ENCODE measurements at regions not wholly inside any gene's neighbourhood (a gene's known extent, or its start where the extent isn't known, plus 50 kb on each side); places are given as distances from the start of the nearest gene placed in this dataset.

DNA sequence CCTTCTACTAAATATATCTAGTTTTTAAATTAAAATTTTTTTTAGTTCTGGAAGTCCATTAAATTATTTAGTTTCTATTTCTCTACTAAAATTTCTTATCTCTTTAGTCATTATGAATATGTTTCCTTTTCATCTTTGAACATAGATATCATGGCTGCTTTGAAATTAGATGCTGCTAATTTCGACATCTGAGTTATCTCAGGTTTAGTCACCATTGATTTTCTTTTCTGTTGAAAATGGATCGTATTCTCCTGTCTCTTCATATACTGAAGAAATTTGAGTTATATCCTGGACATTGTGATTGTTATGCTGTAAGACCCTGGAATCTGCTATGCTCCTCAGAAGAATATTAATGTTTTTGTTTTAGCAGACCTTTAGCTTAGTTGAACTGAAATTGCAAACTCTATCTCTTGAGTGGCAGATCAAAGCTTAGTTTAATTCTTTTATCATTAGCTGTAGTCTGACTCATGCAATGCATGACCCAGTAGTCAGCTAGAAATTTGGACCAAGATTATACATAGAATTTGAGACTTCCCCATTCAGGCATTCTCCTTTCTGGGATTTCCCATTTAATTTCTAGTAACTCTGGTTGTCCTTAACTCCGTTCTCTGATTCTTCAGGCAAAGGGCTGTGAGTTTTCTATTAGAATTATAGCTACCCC lies 439.8 kb upstream of the IL12A start:
- FAIRE-seq (no peak), DNase-seq (ENCODE audit: extremely low spot score, insufficient read length, low read depth) (no peak)

DNA sequence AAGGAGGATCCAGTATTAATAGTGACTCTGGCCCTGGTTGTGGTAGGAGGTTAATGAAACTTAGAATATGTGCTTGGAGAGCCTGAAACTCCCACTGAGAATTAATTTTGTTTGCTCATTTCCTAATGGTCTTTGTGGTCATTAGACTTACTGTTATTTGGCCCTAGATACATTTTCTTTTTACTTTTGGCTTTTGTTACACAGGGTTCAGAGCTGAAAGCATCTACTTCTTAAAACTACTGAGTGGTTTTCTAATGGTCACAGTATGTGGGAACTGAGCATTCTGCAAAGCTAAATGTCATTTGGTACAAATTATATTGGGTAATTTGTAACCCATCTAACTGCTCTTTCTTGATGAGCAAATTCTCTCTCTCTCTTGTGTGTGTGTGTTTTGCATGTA lies 433.4 kb upstream of the IL12A start:
- FAIRE-seq, result no peak
- no peak for DNase-seq (ENCODE audit: extremely low spot score, insufficient read length, low read depth)

DNA sequence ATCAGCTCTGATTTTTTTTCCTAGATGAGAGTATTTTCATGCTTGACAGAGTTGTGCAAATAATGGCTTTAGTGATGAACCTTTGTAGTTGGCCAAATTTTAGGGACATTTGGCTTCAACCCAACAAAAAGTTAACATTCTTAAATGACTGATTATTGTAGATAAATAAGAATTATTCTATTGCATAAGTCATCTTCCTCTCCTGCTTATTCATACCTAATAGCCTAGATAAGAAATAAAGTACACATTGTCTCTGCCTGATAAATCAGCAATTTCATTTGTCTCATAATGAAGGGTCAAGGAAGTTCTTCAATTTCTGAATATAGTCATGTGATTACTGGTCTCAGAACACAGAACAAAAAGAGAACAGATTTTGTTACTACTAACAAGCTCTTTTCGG lies 428.9 kb upstream of the IL12A start:
- FAIRE-seq, result no peak
- no peak for DNase-seq (ENCODE audit: extremely low spot score, insufficient read length, low read depth)

DNA sequence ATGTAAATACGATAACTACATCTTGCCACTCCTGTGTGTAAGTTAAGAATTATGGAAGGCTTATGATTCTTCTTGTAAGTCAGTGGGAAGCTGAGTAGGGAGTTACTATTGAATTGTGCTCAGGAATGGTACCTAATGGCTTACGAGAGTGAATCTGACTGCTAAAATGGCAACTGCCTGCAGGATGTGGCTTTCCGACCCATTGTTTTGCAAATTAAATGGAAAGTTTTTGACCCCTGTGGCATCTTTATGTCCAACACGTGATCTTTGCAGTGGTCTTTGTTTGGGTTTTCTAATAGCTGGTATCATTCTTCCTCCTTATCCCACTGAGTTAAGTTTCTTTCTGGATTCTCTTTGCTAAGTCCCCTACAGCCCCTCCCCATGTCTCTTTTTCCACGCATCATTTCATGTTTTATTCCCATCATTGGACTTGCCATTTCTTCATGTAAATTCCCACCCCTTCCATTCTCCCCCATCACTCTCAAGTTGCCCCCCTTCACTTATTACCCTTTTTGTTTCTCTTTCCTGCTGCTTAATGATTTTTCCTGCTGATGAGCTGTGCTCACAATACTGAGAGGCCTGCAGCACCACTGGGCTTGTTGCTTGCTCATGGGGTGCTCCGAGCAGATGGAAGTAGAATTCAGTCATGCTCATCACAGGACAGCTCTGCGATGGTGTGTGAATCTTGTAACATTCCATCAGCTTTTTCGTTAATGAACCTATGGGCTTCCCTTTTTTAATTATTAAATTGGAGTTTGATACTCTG lies 428.2 kb upstream of the IL12A start:
- DNase-seq (ENCODE audit: extremely low spot score, insufficient read length, low read depth) (no peak), FAIRE-seq (no peak)

DNA sequence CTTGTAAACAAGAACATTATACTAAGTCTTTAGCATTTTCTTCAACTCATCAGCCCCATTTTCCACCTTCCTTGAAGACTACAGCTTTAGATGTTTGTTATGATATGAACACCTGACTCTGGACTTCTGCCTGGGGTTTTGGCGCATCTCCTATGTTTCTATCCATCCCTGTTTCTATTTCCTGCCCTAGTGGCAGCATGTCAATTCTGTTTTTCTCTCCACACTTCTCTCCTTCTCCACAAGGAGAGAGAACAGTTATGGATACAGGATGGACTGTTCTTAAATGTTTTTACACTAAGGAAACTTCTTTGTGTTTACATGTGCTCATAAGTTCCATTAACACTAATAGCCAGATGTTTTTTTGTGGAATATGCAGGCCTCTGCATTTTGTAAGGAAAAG lies 423.3 kb upstream of the IL12A start:
- no peak for DNase-seq (ENCODE audit: extremely low spot score, insufficient read length, low read depth)
- no peak for FAIRE-seq

DNA sequence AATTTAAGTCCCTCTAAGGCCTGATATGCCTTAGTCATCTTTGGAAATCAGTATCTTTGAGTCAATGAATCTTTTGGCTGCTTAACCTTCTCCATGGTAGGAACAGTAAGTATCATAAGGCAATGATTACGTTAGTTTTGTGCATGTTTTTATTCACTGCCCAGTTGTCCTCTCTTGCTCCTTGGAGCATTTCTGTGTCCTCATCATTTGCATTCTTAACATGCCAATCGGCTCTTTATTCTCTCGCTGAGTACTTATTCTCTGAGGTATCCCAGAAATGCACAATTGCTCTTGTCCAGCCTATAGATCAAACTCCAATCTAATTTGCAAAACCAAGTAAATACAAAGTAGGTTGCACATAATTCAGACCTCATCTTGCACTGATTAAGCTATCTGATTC lies 405.0 kb upstream of the IL12A start:
- no peak for FAIRE-seq
- DNase-seq (ENCODE audit: extremely low spot score, insufficient read length, low read depth), result no peak

DNA sequence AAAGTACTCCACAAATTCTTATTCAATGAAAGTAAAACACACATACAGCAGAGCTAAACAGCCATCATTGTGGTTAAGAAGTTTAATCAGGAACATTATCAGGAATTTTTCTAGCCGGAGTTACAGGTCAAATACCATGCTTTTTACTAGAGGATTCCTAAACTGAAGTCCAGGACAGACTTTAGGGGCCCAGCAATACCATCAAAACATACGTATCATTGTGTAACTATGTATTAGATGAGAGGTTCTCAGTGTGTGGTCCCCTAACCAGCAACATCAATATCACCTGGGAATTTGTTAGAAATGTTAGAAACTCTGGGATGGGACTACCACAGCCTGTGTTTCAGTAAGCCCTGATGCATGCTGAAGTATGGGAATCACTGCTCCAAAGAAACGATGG lies 404.2 kb upstream of the IL12A start:
- FAIRE-seq, result no peak

DNA sequence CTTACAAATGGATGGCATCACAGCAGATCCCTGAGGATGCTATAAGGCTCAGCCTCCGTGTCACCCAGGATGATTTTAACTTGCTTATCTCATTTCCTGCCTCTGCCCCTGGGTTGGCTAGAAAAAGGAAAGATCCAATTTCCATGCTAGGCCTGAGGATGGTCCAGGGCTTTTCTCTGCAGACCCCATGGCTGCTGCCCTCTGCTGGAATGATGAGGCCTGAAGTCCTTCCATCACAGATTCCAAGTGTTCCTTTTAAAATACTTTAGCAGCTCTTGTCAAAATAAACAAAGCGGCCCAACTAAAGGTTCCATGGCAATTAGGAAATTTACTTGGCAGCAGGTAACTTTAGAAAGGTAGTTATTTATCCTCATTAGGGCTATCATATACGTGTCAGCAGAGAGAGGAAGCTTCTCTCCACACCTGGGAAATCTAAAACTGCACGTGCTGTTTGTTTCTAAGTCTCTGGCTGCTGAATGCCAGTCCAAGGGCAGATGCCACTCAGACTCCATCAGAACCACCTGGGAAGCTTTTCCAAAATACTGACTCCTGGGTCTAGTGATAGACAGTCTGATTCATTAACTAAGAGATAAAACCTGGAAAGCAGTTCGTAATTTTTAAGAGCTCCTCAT lies 401.9 kb upstream of the IL12A start:
- FAIRE-seq (no peak), DNase-seq (ENCODE audit: extremely low spot score, insufficient read length, low read depth) (no peak)

More for the DNA sequence above, 404.2 kb upstream of the IL12A start:
- no peak for DNase-seq (ENCODE audit: extremely low spot score, insufficient read length, low read depth)

DNA sequence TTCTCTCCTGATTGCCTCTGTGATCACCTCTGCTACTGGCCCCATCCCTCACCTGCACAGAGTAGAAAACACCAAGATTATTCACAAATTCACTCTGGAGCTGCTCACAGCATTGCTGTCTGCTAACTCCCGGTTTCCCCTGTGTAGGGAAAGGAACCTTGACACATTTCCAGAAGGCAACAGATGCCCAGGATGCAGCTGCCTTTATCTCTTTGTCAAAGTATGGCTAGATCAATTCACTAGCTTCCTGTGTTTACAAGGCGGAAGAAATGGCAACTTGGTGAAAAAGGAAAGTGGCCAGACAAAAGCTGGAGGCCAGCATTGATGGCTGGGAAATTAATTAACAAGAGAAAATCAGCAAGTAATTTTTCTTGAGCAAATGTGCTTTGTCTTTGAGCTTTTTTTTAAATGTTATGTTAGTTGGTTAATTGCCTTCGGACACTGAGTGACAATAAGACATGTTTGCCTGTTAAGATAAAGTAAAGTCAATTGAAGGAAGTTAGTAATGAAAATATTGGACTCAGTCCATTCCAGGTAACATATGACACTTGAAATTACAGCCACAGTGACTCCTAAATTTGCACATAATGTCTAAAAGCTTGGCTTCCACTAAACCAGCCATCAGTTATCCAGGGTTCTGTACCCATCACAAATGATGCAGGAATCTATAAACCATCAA lies 394.6 kb upstream of the IL12A start:
- FAIRE-seq (no peak), DNase-seq (ENCODE audit: extremely low spot score, insufficient read length, low read depth) (no peak)

DNA sequence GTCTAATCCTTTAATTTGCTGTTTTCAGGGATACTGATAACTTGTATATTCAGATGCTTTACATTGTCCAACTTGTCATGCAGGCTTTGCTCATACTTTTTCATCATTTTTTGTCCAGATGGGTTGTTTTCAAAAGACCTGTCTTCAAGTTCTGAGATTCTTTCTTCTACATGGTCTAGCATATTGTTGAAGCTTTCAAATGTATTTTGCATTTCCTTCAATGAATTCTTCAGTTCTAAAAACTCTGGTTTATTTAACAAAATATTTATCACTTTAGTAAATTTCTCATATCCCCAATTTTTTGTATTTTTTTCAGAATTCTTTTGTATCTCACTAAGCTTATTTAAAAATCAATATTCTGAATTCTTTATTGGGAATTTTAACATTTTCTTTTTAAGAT lies 388.3 kb upstream of the IL12A start:
- FAIRE-seq, result no peak
- DNase-seq (ENCODE audit: extremely low spot score, insufficient read length, low read depth), result no peak

DNA sequence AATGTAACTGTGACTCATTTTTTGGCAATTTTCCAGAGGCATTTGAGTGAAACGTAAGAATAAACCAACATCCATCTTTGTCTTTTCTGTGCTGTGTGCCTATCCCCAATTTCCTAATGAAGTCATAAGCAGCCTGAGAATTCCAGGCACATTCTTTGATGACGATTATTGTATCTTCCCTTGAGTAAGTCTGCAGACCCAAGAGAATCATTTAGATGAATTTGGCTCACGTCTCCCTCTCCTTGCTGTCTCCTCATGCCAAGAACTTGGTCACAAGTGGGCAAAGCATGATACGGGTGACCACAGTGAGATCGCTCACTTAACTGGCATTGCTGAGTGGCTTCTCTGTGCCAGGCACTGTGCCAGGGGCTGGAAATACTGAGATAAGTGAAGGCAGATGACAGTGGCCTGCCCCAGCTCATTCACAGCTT lies 384.5 kb upstream of the IL12A start:
- DNase-seq (ENCODE audit: extremely low spot score, insufficient read length, low read depth) (no peak), FAIRE-seq (no peak)

DNA sequence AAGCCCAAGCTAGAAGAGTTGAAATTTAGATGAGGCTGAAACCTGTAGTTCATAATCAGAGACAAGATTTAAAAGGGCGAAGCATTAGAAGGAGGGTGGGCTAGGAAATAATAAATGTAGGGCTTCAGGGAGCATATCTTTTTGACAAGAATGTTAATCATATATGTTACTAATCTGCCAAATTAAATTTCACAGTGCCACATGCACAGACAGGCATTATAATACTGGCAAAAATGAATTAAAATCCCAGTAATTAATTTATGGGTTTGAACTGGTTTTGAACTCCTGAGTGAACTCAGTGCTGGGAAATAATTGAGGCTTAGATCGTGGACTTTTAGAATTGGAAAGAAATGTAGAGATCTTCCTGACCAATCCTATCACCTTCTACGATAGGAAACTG lies 383.5 kb upstream of the IL12A start:
- DNase-seq (ENCODE audit: extremely low spot score, insufficient read length, low read depth) (no peak), FAIRE-seq (no peak)

DNA sequence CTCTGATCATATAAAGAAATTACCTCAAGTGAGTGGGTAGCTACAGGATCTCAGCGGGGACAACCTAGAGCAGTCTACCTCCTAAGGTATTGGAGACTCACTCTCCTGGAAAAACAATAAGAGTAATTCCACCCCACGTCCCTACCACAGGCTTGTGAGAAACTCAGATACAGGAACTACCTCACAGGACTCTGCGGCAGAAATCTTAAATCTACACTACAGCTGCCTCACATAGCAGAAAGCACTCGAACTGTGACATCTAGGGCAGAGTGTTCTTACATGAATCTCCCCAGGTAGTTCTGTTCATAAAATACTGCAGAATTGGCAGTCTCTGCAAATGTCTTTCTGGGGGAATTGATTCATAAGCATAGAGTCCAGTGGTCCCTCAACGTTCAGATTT lies 382.9 kb upstream of the IL12A start:
- DNase-seq (ENCODE audit: extremely low spot score, insufficient read length, low read depth) (no peak), FAIRE-seq (no peak)

DNA sequence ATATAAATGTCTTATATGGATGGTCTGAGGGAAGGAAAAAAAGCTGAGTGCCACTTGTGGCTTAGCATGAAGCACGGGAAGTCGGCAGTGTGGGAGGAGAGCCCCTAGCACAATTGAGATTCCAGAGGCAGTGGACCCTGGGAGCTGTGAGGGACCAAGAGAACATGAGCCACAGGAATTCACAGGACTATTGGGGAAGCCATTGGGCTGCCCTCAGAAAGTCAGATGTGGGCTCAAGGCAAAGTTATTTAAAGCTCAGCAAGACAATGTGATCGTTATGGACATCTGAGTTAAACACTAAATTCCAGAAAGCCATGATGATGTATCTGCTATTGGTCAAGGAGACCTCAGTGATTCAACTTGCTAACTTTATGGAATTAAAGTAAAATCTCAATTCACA lies 380.8 kb upstream of the IL12A start:
- no peak for FAIRE-seq
- DNase-seq (ENCODE audit: extremely low spot score, insufficient read length, low read depth), result no peak

DNA sequence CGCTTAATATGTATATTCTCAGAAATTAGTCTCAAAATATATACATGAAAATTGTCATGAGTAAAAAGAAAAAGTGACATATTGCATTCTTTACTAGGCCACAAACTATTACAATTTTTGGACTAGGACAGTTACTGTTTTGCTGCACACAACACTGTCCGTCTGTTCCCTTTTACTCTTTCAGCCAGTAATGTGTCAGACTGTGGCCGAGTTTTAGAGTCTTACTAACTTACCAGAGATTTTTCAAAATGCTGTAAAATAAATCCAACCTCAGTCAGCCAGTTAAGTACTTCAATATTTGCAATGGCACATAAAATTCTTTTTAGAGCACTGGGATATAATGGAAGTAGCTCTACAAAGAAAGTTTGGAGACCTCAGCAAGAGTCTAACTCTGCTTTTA lies 380.3 kb upstream of the IL12A start:
- DNase-seq (ENCODE audit: extremely low spot score, insufficient read length, low read depth), result no peak
- no peak for FAIRE-seq

DNA sequence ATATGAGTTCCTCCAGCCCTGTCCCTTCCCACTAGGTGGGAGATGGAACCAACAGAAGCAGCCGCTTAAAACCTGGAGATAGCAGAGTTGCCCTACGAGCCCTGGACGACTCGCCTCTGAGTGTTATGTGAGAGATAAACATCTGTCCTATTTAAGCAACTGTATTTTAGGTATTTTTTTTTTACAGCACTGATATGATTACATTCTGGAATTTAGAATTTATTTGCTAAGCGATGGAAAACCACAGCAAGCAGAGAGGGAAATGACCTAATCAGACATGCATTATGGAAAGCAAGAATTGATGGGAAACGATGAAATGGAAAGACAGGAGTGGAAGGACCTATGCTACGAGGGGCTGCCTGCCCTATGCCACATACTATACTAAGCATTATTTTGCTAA lies 379.0 kb upstream of the IL12A start:
- DNase-seq (ENCODE audit: extremely low spot score, insufficient read length, low read depth) (no peak), FAIRE-seq (no peak)

DNA sequence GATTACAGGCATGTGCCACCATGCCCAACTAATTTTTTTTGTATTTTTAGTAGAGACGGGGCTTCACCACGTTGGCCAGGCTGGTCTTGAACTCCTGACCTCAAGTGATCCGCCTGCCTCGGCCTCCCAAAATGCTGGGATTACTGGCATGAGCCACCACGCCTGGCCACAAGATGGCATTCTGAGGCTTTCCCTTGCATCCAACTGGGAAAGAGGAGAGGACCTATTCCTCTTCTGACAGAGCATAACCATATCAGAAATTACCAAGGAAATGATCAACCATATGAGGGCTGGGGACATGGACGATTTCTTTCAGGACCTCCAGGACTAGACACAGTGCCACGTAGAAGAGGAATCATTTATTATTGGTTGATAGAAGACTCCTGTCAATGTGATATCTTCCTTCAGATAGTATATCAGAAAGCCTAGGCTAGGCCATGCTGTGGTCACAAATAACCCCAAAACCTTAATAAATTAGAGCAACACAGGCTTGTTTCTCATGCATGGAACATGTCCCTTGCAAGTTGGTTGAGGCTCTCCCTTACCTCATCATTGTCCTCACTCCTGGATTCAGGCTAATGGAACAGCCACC lies 372.3 kb upstream of the IL12A start:
- no peak for FAIRE-seq
- DNase-seq (ENCODE audit: extremely low spot score, insufficient read length, low read depth), result no peak

DNA sequence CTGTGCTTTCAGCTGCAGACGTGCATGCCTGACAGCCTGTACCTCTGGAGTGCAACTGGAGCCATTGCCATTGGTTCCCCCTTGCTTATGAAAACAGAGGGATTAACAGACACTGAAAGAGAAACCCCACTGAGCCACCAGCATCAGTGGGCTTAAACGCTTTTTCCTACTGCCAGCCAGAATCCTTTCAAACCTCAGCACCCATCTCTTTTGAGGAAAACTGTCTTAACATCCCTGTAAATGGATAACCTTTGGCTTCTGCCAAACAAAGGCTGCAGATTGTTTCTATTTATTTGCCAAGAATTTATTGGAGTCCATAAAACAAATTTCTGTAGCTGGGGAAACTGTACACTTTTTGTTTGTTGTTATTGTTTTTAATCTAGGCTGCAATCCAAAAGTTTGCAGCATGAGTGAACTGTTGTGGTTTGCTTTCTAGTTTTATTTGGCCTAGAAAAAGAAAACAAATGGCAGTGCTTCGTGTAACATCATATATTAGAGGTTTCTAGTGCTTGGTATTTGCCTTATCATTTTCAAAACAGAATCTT lies 369.2 kb upstream of the IL12A start:
- FAIRE-seq (no peak), DNase-seq (ENCODE audit: extremely low spot score, insufficient read length, low read depth) (no peak)

DNA sequence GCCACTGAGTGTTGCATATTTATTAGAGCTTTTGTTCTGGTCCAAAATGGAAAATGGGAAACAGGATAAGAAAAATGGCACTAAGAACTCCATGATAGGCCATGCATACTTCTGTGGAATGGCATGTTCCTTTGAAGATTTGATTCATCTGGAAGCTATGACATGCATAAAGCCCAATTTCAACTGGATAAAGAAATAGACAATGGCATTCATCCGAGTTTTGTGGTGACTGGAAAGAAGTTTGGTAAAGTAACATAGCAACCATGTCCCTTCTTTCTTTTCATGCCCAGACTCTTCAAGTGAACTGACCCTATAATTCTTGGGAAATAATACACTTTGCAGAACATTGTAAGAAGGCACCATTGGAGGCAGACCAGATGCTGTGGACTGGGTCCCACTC lies 368.4 kb upstream of the IL12A start:
- DNase-seq (ENCODE audit: extremely low spot score, insufficient read length, low read depth) (no peak), FAIRE-seq (no peak)

DNA sequence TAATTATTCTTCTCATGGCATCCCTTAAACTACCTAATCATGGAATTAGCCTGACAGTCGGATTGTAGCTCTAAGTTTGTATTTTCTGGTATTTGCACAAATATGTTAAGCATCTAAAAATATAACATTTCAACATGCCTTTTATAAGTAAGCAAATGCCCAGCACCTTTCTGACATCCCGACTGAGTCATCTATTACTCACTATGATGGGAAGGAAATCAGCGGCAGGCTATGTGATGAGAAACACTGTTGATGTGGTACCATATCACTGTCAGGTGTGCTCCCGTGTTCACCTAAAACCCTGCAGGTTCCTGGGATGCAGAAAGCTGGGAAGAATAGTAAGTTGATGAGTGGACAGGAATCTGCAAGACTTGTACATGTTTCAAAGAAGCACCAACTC lies 367.8 kb upstream of the IL12A start:
- no peak for FAIRE-seq
- no peak for DNase-seq (ENCODE audit: extremely low spot score, insufficient read length, low read depth)
